BE2C (cell line): ENCODE measurements at regions not wholly inside any gene's neighbourhood (a gene's known extent, or its start where the extent isn't known, plus 50 kb on each side); places are given as distances from the start of the nearest gene placed in this dataset.
A peak's percentile ranks its signal among the peaks of the same experiment; 100 is the strongest.

Source experiments
- DNase-seq: peaks from one replicate; pipeline ENCODE4 v3.0.0-alpha.2; 2020
- H3K27me3 ChIP-seq: fragments of 250-450 bp; sonication (Bioruptor Pico); 2 replicates; pipeline ENCODE4 v1.5.1; 2020; ENCODE audit warnings: mild to moderate bottlenecking
- H3K36me3 ChIP-seq: fragments of 250-450 bp; sonication (Bioruptor Pico); 2 replicates; pipeline ENCODE4 v1.5.1; 2020; ENCODE audit warnings: mild to moderate bottlenecking
- H3K4me1 ChIP-seq: fragments of 250-450 bp; sonication (Bioruptor Pico); 2 replicates; pipeline ENCODE4 v1.5.1; 2020
- H3K4me3 ChIP-seq: 2 replicates; pipeline ENCODE4 v1.5.1; 2011; ENCODE audit warnings: low read depth, low read length
- H3K9me3 ChIP-seq: fragments of 250-450 bp; sonication (Bioruptor Pico); 2 replicates; pipeline ENCODE4 v1.5.1; 2020
- TF ChIP-seq, protein P1 (sequence below): IDR thresholded peaks from 2 replicates; pipeline ENCODE4 v1.5.1; 2012; ENCODE audit warnings: mild to moderate bottlenecking, low read depth, low read length

DNA sequence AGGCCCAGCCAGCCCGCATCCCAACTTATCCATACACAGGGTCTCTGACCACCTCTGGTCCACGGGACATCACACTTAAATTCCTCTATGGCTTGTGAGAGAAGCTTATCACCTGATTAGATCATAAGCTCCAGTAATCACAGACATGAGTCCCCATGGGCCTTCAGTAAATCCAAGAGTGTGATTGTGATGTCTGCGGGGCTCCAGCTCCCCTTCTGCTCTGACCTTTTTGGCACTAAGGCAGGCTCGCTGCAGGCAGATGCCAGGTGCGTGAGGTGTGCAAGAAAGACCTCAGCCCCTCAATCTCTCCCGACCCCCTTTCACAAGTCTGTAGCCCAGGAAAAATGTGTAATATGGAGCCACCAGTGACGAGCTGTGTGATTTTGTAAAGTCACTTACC, 127.6 kb upstream of the DUSP22 start:
- H3K27me3 ChIP-seq: no peaks in the 10 kb centered on the region
- DNase-seq: no peak
- TF ChIP-seq, protein P1, sequence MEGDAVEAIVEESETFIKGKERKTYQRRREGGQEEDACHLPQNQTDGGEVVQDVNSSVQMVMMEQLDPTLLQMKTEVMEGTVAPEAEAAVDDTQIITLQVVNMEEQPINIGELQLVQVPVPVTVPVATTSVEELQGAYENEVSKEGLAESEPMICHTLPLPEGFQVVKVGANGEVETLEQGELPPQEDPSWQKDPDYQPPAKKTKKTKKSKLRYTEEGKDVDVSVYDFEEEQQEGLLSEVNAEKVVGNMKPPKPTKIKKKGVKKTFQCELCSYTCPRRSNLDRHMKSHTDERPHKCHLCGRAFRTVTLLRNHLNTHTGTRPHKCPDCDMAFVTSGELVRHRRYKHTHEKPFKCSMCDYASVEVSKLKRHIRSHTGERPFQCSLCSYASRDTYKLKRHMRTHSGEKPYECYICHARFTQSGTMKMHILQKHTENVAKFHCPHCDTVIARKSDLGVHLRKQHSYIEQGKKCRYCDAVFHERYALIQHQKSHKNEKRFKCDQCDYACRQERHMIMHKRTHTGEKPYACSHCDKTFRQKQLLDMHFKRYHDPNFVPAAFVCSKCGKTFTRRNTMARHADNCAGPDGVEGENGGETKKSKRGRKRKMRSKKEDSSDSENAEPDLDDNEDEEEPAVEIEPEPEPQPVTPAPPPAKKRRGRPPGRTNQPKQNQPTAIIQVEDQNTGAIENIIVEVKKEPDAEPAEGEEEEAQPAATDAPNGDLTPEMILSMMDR: no peak
- H3K4me3 ChIP-seq: no peak overlapping the region
- no peaks in the 10 kb centered on the region for H3K36me3 ChIP-seq
- H3K9me3 ChIP-seq: no peaks in the 10 kb centered on the region
- no peaks in the 10 kb centered on the region for H3K4me1 ChIP-seq

DNA sequence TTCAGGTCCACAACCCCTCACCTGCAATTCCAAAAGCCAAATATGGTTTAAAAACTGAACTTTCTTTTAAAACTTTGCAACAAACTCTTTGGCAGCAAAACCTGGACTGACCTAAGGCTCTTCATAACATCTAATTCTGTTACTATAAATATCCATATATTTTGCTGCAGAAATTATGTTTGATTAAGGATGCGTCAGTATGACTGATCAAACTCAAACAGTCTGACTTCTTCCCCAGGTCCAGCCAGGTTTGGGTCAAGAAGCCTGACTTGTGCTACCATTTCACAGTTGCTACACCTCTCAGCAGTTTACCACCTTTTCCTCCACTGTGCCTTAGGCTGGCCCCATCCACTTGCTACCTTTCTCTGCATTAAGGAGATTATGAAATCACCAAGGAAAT, 127.0 kb upstream of the DUSP22 start:
- DNase-seq: no peak
- no peaks in the 10 kb centered on the region for H3K36me3 ChIP-seq
- no peaks in the 10 kb centered on the region for H3K4me1 ChIP-seq
- H3K4me3 ChIP-seq: no peak overlapping the region
- TF ChIP-seq, protein P1: no peak
- H3K27me3 ChIP-seq: no peaks in the 10 kb centered on the region
- H3K9me3 ChIP-seq: no peaks in the 10 kb centered on the region

DNA sequence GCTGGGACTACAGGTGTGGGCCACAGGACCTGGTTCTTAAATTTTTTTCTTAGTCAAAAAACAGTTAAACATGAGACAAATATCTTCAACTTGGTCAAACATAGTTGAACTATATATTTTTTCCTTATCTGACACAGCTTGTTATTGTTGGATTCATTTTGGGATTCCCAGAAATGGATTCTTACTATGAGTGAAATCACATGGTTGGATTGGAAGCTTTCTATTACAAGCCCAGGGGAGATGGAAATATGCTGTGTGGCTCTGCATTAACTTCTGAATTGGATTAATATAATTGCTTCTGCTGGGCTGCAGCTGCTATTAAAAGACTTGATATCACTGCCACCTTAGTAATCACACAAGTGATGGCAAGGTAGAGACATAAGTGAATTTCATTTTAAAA, 126.4 kb upstream of the DUSP22 start:
- Histone ChIP-seq H3K4me3 (no peak overlapping the region), H3K4me1 (no peaks in the 10 kb centered on the region), H3K27me3 (no peaks in the 10 kb centered on the region), H3K36me3 (no peaks in the 10 kb centered on the region), H3K9me3 (no peaks in the 10 kb centered on the region)
- TF ChIP-seq, protein P1: no peak
- no peak for DNase-seq

DNA sequence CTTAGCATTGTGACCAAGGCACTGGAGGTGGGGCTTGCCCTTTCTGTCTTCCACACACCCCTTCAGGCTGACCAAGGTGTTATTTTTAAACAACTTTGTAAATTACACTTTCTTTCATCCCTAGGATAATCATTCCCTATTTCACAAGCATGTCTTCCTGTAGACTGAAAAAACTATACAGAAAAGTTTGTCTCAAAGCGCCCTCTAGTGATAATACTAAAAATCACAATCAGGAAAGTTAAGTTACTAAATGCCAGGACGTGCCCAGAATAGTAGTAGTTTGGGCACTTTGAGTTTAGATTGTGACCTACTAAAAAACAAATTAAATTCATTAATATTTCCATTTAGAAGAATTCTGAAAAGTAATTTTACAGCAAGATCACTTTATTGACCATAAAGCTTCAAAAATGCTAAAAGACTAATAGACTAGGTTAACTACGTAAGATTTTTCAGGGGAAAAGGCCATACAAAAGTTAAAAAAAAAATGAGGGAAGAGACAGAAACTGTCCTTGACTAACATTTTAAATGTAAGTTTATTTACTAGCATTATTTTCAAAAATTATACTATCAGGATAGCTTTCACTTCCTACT, 123.3 kb upstream of the DUSP22 start:
- Histone ChIP-seq H3K4me1 (no peaks in the 10 kb centered on the region), H3K9me3 (no peaks in the 10 kb centered on the region), H3K36me3 (no peaks in the 10 kb centered on the region), H3K27me3 (no peaks in the 10 kb centered on the region), H3K4me3 (no peak overlapping the region)
- TF ChIP-seq, protein P1: peak; percentile 60
- no peak for DNase-seq

DNA sequence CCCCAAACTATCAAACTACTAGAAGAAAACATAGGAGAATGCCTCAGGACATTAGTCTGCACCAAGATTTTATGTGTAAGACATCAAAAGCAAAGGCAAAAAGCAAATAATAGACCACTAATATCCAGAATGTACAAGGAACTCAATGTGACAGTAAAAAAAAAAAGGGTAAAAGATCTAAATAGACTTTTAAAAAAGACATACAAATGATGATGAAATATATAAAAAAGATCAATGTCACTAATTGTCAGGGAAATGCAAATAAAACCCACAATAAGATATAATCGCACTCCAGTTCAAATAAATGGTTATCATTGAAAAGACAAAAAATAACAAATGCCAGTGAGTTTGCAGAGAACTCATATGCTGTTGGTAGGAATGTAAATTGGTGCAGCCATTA, 118.3 kb upstream of the DUSP22 start:
- DNase-seq: no peak
- H3K9me3 ChIP-seq: no peaks in the 10 kb centered on the region
- TF ChIP-seq, protein P1: no peak
- H3K4me1 ChIP-seq: no peaks in the 10 kb centered on the region
- no peaks in the 10 kb centered on the region for H3K36me3 ChIP-seq
- no peak overlapping the region for H3K4me3 ChIP-seq
- H3K27me3 ChIP-seq: no peaks in the 10 kb centered on the region

DNA sequence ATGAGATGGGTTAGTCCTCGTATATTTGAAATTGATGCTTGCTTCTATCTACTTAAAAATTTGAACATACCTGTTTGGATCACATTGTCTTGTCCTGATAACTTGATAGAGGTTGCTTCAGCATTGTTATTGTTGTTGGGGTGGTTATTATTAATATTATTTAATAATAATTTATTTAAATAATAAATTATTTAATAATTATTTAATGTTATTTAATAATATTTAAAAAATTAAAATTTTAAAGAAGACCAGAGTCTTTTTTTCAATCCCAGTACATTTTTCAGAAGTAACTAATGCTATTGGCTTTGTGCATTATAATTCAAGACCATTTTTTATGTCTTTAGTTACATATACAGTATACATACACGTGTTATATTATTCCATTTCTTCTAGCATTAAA, 116.6 kb upstream of the DUSP22 start:
- Histone ChIP-seq H3K4me1 (no peaks in the 10 kb centered on the region), H3K36me3 (no peaks in the 10 kb centered on the region), H3K9me3 (no peaks in the 10 kb centered on the region), H3K27me3 (no peaks in the 10 kb centered on the region), H3K4me3 (no peak overlapping the region)
- DNase-seq: no peak
- TF ChIP-seq, protein P1: no peak
